H9 (cell line): ENCODE measurements at regions not wholly inside any gene's neighbourhood (a gene's known extent, or its start where the extent isn't known, plus 50 kb on each side); places are given as distances from the start of the nearest gene placed in this dataset.

Source experiments
- DNase-seq: peaks from one replicate; pipeline ENCODE4 v3.0.0-alpha.2; 2017
- H2AFZ ChIP-seq: one replicate; pipeline ENCODE4 v1.6.1; 2013; ENCODE audit warnings: mild to moderate bottlenecking, low read length, control low read depth, moderate library complexity
- H2AK5ac ChIP-seq: 2 replicates; pipeline ENCODE4 v1.6.1; 2013; ENCODE audit warnings: low read length, control low read depth, mixed read lengths; ENCODE audit not compliant: insufficient read length
- H2BK120ac ChIP-seq: one replicate; pipeline ENCODE4 v1.6.1; 2013; ENCODE audit warnings: low read depth, mild to moderate bottlenecking, low read length, control low read depth, inconsistent platforms; ENCODE audit not compliant: poor library complexity, severe bottlenecking
- H2BK12ac ChIP-seq: 2 replicates; pipeline ENCODE4 v1.6.1; 2013; ENCODE audit warnings: low read length, control low read depth, mixed read lengths, low read depth; ENCODE audit not compliant: insufficient read length
- H2BK15ac ChIP-seq: 2 replicates; pipeline ENCODE4 v1.6.1; 2013; ENCODE audit warnings: low read depth, low read length, control low read depth
- H2BK20ac ChIP-seq: one replicate; pipeline ENCODE4 v1.6.1; 2013; ENCODE audit warnings: low read depth, mild to moderate bottlenecking, low read length, control low read depth, inconsistent platforms; ENCODE audit not compliant: poor library complexity, severe bottlenecking
- H2BK5ac ChIP-seq: 2 replicates; pipeline ENCODE4 v1.6.1; 2013; ENCODE audit warnings: low read length, control low read depth, mixed read lengths; ENCODE audit not compliant: insufficient read length
- H3K14ac ChIP-seq: 2 replicates; pipeline ENCODE4 v1.6.1; 2013; ENCODE audit warnings: low read length, control low read depth; ENCODE audit not compliant: insufficient read depth
- H3K18ac ChIP-seq: 2 replicates; pipeline ENCODE4 v1.6.1; 2013; ENCODE audit warnings: low read depth, mild to moderate bottlenecking, mixed read lengths, low read length, control low read depth; ENCODE audit not compliant: insufficient read length
- H3K23ac ChIP-seq: 2 replicates; pipeline ENCODE4 v1.6.1; 2013; ENCODE audit warnings: low read length, control low read depth, mixed read lengths, low read depth; ENCODE audit not compliant: insufficient read length
- H3K23me2 ChIP-seq: 2 replicates; pipeline ENCODE4 v1.6.1; 2013; ENCODE audit warnings: low read depth, mild to moderate bottlenecking, mixed read lengths, low read length, control low read depth; ENCODE audit not compliant: insufficient read length, poor library complexity, severe bottlenecking
- H3K27ac ChIP-seq: 2 replicates; pipeline ENCODE4 v1.5.1; 2013; ENCODE audit warnings: low read length, control low read depth, mixed read lengths, low read depth; ENCODE audit not compliant: insufficient read length
- H3K27me3 ChIP-seq: 2 replicates; pipeline ENCODE4 v1.6.1; 2013; ENCODE audit warnings: low read length, control low read depth, inconsistent platforms; ENCODE audit not compliant: insufficient read depth
- H3K4ac ChIP-seq: 2 replicates; pipeline ENCODE4 v1.6.1; 2013; ENCODE audit warnings: low read depth, mild to moderate bottlenecking, control low read depth, inconsistent platforms, low read length, moderate library complexity
- H3K4me1 ChIP-seq: 2 replicates; pipeline ENCODE4 v1.6.1; 2013; ENCODE audit warnings: low read length, control low read depth, inconsistent platforms; ENCODE audit not compliant: insufficient read depth
- H3K4me2 ChIP-seq: 2 replicates; pipeline ENCODE4 v1.6.1; 2013; ENCODE audit warnings: low read length, control low read depth, mixed read lengths; ENCODE audit not compliant: insufficient read length, insufficient read depth
- H3K56ac ChIP-seq: 2 replicates; pipeline ENCODE4 v1.6.1; 2013; ENCODE audit warnings: low read depth, mild to moderate bottlenecking, mixed read lengths, low read length, control low read depth; ENCODE audit not compliant: insufficient read length
- H3K79me1 ChIP-seq: 2 replicates; pipeline ENCODE4 v1.6.1; 2013; ENCODE audit warnings: low read depth, mild to moderate bottlenecking, moderate library complexity, low read length, control low read depth, inconsistent platforms; ENCODE audit not compliant: insufficient read depth, poor library complexity, severe bottlenecking
- H3K79me2 ChIP-seq: 2 replicates; pipeline ENCODE4 v1.6.1; 2013; ENCODE audit warnings: low read length, control low read depth, inconsistent platforms; ENCODE audit not compliant: insufficient read depth
- H3K9ac ChIP-seq: 2 replicates; pipeline ENCODE4 v1.6.1; 2013; ENCODE audit warnings: low read length, control low read depth, mixed read lengths; ENCODE audit not compliant: insufficient read length; ENCODE audit errors: extremely low read depth
- H3K9me3 ChIP-seq: one replicate; pipeline ENCODE4 v1.6.1; 2013; ENCODE audit warnings: low read depth, low read length, inconsistent platforms; ENCODE audit not compliant: control insufficient read depth
- H3T11ph ChIP-seq: one replicate; pipeline ENCODE4 v1.6.1; 2013; ENCODE audit warnings: mild to moderate bottlenecking, low read length, control low read depth, inconsistent platforms
- H4K20me1 ChIP-seq: one replicate; pipeline ENCODE4 v1.6.1; 2013; ENCODE audit not compliant: control insufficient read depth, insufficient read length, insufficient read depth
- H4K5ac ChIP-seq: 2 replicates; pipeline ENCODE4 v1.6.1; 2013; ENCODE audit warnings: low read depth, mild to moderate bottlenecking, mixed read lengths, low read length, control low read depth; ENCODE audit not compliant: insufficient read length
- H4K8ac ChIP-seq: replicated peaks from 2 replicates; pipeline ENCODE4 v1.6.1; 2013; ENCODE audit warnings: low read length, control low read depth, mixed read lengths, low read depth; ENCODE audit not compliant: insufficient read length
- H4K91ac ChIP-seq: 2 replicates; pipeline ENCODE4 v1.6.1; 2013; ENCODE audit warnings: low read depth, mild to moderate bottlenecking, moderate library complexity, mixed read lengths, low read length, control low read depth; ENCODE audit not compliant: insufficient read length
- H3K27ac Mint-ChIP-seq, 3 experiments: 2 replicates in 2 of 3; 3 replicates in 1 of 3; pipeline ENCODE4 v1.8.0; 2020 to 2021; ENCODE audit warnings: mixed read lengths in 3 of 3, mild to moderate bottlenecking in 1 of 3, moderate library complexity in 1 of 3
- H3K27me3 Mint-ChIP-seq: 2 replicates; pipeline ENCODE4 v1.8.0; 2021; ENCODE audit warnings: low read depth, mild to moderate bottlenecking, moderate library complexity, mixed read lengths
- H3K36me3 Mint-ChIP-seq, 3 experiments: 2 replicates in 2 of 3; 3 replicates in 1 of 3; pipeline ENCODE4 v1.8.0; 2020 to 2021; ENCODE audit warnings: low read depth in 3 of 3, mixed read lengths in 3 of 3; ENCODE audit not compliant: insufficient read depth in 1 of 3
- H3K4me1 Mint-ChIP-seq, 2 experiments: 2 replicates each; pipeline ENCODE4 v1.8.0; 2020; ENCODE audit warnings: mixed read lengths in 2 of 2
- H3K4me3 Mint-ChIP-seq, 2 experiments: 2 replicates in 1 of 2; 3 replicates in 1 of 2; pipeline ENCODE4 v1.8.0; 2020 to 2021; ENCODE audit warnings: mild to moderate bottlenecking in 2 of 2, mixed read lengths in 2 of 2, moderate library complexity in 1 of 2
- H3K9me3 Mint-ChIP-seq, 2 experiments: 2 replicates in 1 of 2; 3 replicates in 1 of 2; pipeline ENCODE4 v1.8.0; 2020; ENCODE audit warnings: mild to moderate bottlenecking in 2 of 2, mixed read lengths in 2 of 2, moderate library complexity in 1 of 2
- CTCF ChIP-seq: fragments of 200-600 bp; sonication (generic); conservative IDR thresholded peaks from 3 replicates; pipeline ENCODE4 v1.8.0; 2021; ENCODE audit warnings: antibody characterized with exemption, mild to moderate bottlenecking
- WGBS: extraction: QIAGEN DNeasy Blood & Tissue Kit; methylation state at CpG from one replicate; pipeline ENCODE4 v1.1.7; 2013; ENCODE audit warnings: missing lambda C conversion rate, low lambda C conversion rate, mixed read lengths; ENCODE audit not compliant: insufficient read length; ENCODE audit errors: extremely low coverage; 5-methylcytosine and 5-hydroxymethylcytosine counted together

- no peak overlapping the region for H2BK15ac ChIP-seq
- no peak overlapping the region for H3K4me2 ChIP-seq
- DNase-seq: no peak
- WGBS: no CpG with 5 or more reads among the region's 7 CpGs
- H3K79me1 ChIP-seq: no peaks in the 10 kb centered on the region
- Mint-ChIP-seq H3K27ac (no peak overlapping the region), H3K36me3 (peaks cover 0 to 3% (median 0%) of the 10 kb centered on the region in 3 experiments; a peak in 2 of 7 replicates), H3K9me3 (peaks cover 2% of the 10 kb centered on the region in 2 experiments; a peak in 3 of 5 replicates), H3K27me3 (no peaks in the 10 kb centered on the region), H3K4me3 (no peak overlapping the region), H3K4me1 (peaks cover 0 to 2% of the 10 kb centered on the region in 2 experiments; a peak in 1 of 4 replicates)
- H3K27me3 ChIP-seq: no peaks in the 10 kb centered on the region
- H3K14ac ChIP-seq: no peak overlapping the region
- no peak overlapping the region for H3K4ac ChIP-seq
- H3K9ac ChIP-seq: no peak overlapping the region
- no peak overlapping the region for H4K91ac ChIP-seq
- H3K4me1 ChIP-seq: no peaks in the 10 kb centered on the region
- H3K23ac ChIP-seq: no peak overlapping the region
- no peak overlapping the region for H4K8ac ChIP-seq
- no peak overlapping the region for H4K5ac ChIP-seq
- H3K79me2 ChIP-seq: no peaks in the 10 kb centered on the region
- no peak overlapping the region for H2BK120ac ChIP-seq
- H3K27ac ChIP-seq: no peak overlapping the region
- no peak for TF ChIP-seq CTCF
- no peak overlapping the region for H2AFZ ChIP-seq
- no peaks in the 10 kb centered on the region for H3K23me2 ChIP-seq
- no peak overlapping the region for H2AK5ac ChIP-seq
- no peak overlapping the region for H2BK5ac ChIP-seq
- H4K20me1 ChIP-seq: no peaks in the 10 kb centered on the region
- no peak overlapping the region for H2BK20ac ChIP-seq
- no peaks in the 10 kb centered on the region for H3K9me3 ChIP-seq
- no peak overlapping the region for H2BK12ac ChIP-seq
- H3K56ac ChIP-seq: no peak overlapping the region
- H3T11ph ChIP-seq: no peak overlapping the region
- no peak overlapping the region for H3K18ac ChIP-seq
Measured at GRCh38 chr4:26130173-26130572, 190.6 kb upstream of the RBPJ start.
